Stimulated activated CD4-positive, alpha-beta T cell treated with anti-CD3 and anti-CD28 coated beads, Interleukin-1b, Interleukin-23, amount 100 ng/mL, for 48 hours (primary cell): ENCODE measurements at regions not wholly inside any gene's neighbourhood (a gene's known extent, or its start where the extent isn't known, plus 50 kb on each side); places are given as distances from the start of the nearest gene placed in this dataset.
"Not testable (repeated sequence)": the region's sequence is repeated elsewhere in the genome, so short reads cannot be mapped to it uniquely, and the experiment has no call there.

Experiments
- DNase-seq: peaks from one replicate; pipeline ENCODE4 v3.0.0-alpha.2; 2020

GRCh38 chr5:39947657-39948056, 522.9 kb upstream of the DAB2 start:
- no peak for DNase-seq

- no peak for DNase-seq
Observed at GRCh38 chr5:39946356-39947045, 521.7 kb upstream of the DAB2 start.

- no peak for DNase-seq
Observed at GRCh38 chr5:39945870-39946269, 521.1 kb upstream of the DAB2 start.

- no peak for DNase-seq
Observed at GRCh38 chr5:39943811-39944210, 519.0 kb upstream of the DAB2 start.

DNA sequence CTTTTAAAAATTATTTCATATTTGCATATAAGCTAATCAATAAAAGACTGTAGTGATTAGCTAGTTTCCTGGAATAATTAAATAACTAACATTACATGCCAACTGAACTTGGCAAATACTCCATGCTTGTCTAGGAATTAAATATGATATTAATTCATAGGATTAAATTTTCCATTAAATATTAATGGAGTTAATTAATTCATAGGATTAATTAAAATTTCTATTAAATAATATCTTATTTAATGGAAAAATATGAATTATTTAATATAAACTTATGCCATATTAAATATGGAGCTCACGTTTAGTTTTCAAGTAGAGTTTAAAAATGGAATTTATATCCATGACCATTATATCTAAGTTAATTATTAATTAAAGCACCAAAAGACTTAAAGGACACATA, 517.8 kb upstream of the DAB2 start:
- DNase-seq: no peak

DNA sequence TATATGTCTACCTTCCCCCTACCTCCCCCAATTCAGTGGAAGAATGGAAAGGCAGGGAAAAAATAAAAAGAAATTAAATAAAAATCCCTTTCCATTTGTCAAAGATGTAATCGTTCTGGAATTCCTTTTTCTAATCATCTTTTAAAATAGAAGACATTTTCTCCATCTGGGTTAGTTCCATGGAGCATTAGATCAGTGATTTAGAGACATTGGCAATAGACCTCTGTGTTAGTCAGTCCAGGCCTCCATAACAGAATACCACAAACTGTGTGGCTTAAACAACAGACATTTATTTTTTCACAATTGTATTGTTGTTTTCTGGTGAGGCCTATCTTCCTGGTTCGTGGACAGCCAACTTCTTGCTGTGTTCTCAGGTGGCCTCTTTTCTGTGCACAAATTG, 516.6 kb upstream of the DAB2 start:
- no peak for DNase-seq

GRCh38 chr5:39934830-39935229, 510.1 kb upstream of the DAB2 start:
- DNase-seq: no peak

DNA sequence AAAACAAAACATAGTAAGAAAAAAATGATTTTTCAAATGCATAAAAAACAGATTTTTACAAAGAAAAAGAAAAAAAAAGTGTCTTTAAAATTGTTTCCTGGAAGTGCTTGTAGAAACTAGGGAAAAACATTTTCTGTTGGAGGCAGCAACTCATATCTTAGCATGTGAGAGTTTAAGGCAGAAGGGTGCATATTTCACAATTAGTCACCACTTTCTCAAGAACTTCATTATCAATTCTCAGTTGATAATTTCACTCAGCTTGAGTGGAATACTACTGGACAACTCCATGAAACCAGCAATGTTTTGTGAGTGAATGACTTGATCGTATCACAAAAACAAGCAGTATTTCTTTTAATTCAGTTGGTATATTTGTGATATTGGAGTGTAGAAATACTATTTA, 508.3 kb upstream of the DAB2 start:
- DNase-seq: no peak

DNA sequence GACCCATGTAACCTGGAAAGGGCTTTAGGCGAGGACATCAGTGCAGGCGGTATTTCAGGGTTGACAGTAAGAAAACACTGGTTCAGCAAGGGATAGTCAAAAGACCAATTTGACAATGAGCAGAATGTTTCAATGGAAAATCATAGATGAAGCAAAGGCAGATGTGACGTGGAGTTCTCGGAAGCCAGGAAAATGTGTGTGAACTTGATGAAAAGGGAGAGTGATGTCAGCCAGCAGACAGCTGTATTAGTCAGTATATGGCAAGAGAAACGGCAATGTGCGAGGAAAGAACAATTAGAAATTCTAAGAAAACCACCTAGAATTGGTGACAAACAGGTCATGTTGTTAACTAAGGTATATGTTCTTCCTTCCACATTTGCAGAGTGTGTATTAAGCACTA, 503.9 kb upstream of the DAB2 start:
- DNase-seq: no peak

DNA sequence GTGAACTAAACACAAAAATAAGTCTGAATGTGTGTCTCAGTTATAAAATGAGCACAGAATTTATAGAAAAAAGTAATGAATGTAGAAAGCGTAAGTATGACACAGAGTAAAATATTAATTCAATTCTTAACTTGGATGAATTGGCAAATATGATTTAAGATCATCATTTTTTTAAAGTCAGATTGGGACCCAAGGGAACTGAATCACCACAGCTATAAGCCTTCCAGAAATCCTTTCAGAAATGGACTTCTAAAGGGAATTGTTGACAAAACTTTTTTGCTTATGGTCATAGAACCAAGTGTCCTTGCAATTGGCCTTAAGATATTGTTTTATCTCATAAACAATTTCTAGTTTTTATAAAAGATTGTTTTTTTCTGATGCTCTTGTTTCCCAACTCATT, 495.1 kb upstream of the DAB2 start:
- no peak for DNase-seq

GRCh38 chr5:39912906-39913305, 488.1 kb upstream of the DAB2 start:
- DNase-seq: no peak

GRCh38 chr5:39907267-39907951, 482.6 kb upstream of the DAB2 start:
- not testable (repeated sequence) for DNase-seq

DNA sequence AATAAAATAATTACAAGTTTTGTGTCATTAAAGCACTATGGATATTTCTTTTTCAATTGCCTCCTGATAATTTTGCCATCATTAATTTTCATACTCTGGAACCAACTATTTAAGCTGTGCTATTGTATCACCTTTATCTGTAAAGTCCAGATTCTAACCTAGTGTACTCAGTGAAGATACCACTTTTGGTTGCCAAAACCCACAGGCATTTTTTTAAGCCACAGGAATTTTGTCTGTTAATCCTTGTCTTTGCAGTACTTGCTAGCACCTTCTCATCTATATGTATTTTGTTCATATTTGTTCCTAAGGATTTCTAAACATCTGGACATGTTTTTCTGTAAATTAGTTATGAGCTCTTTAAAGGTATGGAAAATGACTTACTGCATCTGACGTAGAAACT, 481.4 kb upstream of the DAB2 start:
- DNase-seq: no peak

DNA sequence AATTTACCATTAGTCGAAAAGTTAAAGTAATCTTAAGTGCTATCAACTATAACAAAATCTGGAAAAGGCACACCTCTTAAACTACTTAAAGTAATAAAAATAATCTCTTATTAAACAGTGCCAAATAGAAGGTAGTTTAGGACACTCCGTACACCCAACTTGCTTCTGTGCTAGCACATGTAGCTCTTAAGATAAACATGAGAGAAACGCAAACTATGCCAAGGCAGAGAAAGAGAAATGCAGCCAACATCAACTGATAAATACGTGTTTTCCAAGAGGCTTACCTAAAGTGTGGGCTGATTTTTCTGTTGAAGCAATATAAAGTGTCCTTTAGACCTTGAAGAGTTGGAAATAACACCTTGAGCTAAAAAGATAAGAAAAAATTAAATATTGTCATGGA, 480.6 kb upstream of the DAB2 start:
- no peak for DNase-seq

DNA sequence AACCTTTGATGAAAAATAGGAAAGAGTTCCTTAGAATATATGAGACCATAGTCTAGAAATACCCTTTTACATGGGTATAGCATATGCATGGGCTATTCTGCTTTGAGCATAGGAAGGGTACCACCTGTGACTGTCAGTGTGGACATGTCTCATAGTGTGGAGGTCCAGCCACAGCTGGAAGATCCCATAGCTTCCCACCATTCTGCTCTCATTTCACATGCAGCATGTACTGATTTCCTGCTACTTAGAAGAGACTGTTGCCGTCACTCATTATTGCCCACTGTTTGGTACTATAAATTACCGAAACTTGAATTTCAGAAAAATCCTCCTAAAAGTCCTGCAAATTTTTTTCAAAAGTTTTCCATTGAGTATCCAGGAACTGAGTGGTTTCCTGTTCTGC, 477.8 kb upstream of the DAB2 start:
- DNase-seq: no peak

DNA sequence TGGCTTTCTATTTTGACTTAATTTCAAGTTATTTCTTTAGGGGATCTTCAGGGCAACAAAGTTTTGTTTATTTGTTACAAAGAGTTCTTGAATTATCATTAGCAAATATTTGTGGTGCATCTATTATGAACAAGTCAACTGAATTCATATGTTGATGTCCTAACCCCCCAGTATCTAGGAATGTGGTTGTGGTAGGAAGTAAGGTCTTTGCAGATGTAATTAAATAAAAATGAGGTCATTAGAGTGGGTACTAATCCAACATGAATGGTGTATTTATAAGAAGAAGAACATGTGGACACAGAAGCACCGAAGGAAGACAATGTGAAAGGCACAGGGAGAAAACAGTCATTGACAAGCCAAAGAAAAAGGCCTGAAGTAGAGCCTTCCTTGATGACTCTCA, 474.0 kb upstream of the DAB2 start:
- no peak for DNase-seq

DNA sequence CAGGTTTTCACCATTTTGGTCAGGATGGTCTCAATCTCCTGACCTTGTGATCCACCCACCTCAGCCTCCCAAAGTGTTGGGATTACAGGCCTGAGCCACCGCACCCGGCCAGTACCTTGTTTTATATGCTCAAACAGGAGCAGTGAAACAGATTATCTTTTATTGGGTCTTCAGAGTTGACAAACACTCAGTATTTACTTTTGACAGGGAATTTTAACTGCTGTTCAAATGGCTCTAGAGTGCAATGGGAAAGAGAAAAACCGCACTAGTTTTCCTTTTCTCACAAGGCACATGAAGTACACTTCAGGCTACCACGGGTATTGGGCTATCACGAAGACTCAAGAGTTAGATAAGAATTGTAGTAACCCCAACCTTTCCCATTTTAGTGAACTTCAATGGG, 471.9 kb upstream of the DAB2 start:
- DNase-seq: no peak

- DNase-seq: no peak
Observed at GRCh38 chr5:39896104-39896503, 471.3 kb upstream of the DAB2 start.

- DNase-seq: no peak
Observed at GRCh38 chr5:39892708-39893107, 467.9 kb upstream of the DAB2 start.

- DNase-seq: no peak
Observed at GRCh38 chr5:39891376-39891775, 466.6 kb upstream of the DAB2 start.

GRCh38 chr5:39880985-39881384, 456.2 kb upstream of the DAB2 start:
- no peak for DNase-seq

DNA sequence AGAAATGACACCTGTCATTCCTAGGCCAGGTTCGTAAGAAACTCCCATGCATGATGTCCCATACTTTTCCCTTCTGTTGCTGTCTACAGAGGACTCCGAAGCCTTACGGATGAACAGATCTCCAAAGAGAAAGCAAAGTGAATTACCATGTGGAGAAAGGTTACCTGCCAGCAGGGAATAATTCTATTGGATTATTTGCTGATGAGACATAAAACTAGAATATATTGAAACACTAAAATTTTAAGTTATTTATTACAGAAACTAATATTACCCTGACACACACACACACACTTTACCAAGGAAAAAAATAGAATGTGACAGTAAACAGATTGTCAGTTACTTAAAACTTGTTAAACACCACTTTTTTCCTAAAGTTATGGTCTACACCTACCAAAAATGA, 452.7 kb upstream of the DAB2 start:
- no peak for DNase-seq

- DNase-seq: no peak
Observed at GRCh38 chr5:39876146-39876545, 451.4 kb upstream of the DAB2 start.

- DNase-seq: no peak
Observed at GRCh38 chr5:39870137-39870536, 445.4 kb upstream of the DAB2 start.

DNA sequence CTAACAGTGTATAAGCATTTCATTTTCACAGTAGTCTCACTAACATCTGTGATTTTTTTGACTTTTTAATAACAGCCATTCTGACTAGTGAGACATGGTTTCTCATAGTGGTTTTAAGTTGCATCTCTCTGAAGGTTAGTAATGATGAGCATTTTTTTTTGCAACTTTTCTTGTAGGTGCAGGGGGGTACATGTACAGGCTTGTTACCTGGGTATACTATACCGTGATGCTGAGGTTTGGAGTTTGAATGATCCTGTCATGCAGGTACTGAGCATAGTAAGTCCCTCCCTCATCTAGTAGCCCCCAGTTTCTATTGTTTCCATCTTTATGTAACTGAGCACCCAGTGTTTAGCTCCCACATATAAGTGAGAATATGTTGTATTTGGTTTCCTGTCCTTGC, 444.6 kb upstream of the DAB2 start:
- no peak for DNase-seq
